Osteoblast (primary cell): ENCODE measurements at regions not wholly inside any gene's neighbourhood (a gene's known extent, or its start where the extent isn't known, plus 50 kb on each side); places are given as distances from the start of the nearest gene placed in this dataset.

Source experiments
- DNase-seq: peaks from one replicate; pipeline ENCODE4 v3.0.0; 2011; ENCODE audit warnings: low spot score, mixed read lengths; ENCODE audit not compliant: insufficient read length; ENCODE audit errors: missing footprints
- H2AFZ ChIP-seq: 2 replicates; pipeline ENCODE4 v1.6.0; 2011; ENCODE audit warnings: mild to moderate bottlenecking, low read length
- H3K27ac ChIP-seq: 2 replicates; pipeline ENCODE4 v1.5.1; 2011; ENCODE audit warnings: mild to moderate bottlenecking, low read depth, low read length, moderate library complexity
- H3K27me3 ChIP-seq: 2 replicates; pipeline ENCODE4 v1.6.0; 2012; ENCODE audit warnings: mild to moderate bottlenecking, control low read depth, inconsistent platforms, low read length, moderate library complexity; ENCODE audit not compliant: insufficient read depth
- H3K36me3 ChIP-seq: 2 replicates; pipeline ENCODE4 v1.5.1; 2011; ENCODE audit warnings: mild to moderate bottlenecking, low read length, control low read depth, moderate library complexity; ENCODE audit not compliant: insufficient read depth
- H3K4me1 ChIP-seq: 2 replicates; pipeline ENCODE4 v1.5.1; 2011; ENCODE audit warnings: mild to moderate bottlenecking, low read length, control low read depth, moderate library complexity; ENCODE audit not compliant: insufficient read depth
- H3K4me2 ChIP-seq: 2 replicates; pipeline ENCODE4 v1.6.0; 2011; ENCODE audit warnings: mild to moderate bottlenecking, low read length; ENCODE audit not compliant: insufficient read depth
- H3K4me3 ChIP-seq: fragments of 200-600 bp; sonication (generic); 3 replicates; pipeline ENCODE4 v1.5.1; 2012; ENCODE audit warnings: mild to moderate bottlenecking, low read length, inconsistent platforms; ENCODE audit not compliant: insufficient read depth
- H3K79me2 ChIP-seq: 2 replicates; pipeline ENCODE4 v1.6.0; 2012; ENCODE audit warnings: mild to moderate bottlenecking, low read length, control low read depth, inconsistent platforms; ENCODE audit not compliant: insufficient read depth
- H3K9me3 ChIP-seq: 2 replicates; pipeline ENCODE4 v1.5.1; 2011; ENCODE audit warnings: low read depth, low read length, control low read depth
- H4K20me1 ChIP-seq: 2 replicates; pipeline ENCODE4 v1.6.0; 2012; ENCODE audit warnings: mild to moderate bottlenecking, low read length, control low read depth; ENCODE audit not compliant: insufficient read depth
- CTCF ChIP-seq: IDR thresholded peaks from 2 replicates; pipeline ENCODE4 v1.5.1; 2011; ENCODE audit warnings: mild to moderate bottlenecking, low read depth, low read length, moderate library complexity; ENCODE audit errors: extremely low read depth

GRCh38 chr2:114316532-114317300 is 125.7 kb upstream of the DPP10 start:
- H3K36me3 ChIP-seq: no peaks in the 10 kb centered on the region
- no peak for TF ChIP-seq CTCF

GRCh38 chr2:114330594-114330993 is 111.8 kb upstream of the DPP10 start:
- H2AFZ ChIP-seq: no peak overlapping the region
- no peaks in the 10 kb centered on the region for H4K20me1 ChIP-seq
- no peak for TF ChIP-seq CTCF
- H3K4me2 ChIP-seq: no peak overlapping the region
- no peaks in the 10 kb centered on the region for H3K4me1 ChIP-seq
- H3K79me2 ChIP-seq: no peaks in the 10 kb centered on the region
- no peaks in the 10 kb centered on the region for H3K36me3 ChIP-seq
- H3K9me3 ChIP-seq: no peaks in the 10 kb centered on the region
- H3K27me3 ChIP-seq: no peaks in the 10 kb centered on the region
- no peak overlapping the region for H3K4me3 ChIP-seq
- H3K27ac ChIP-seq: no peak overlapping the region
- DNase-seq: no peak

More at GRCh38 chr2:114316532-114317300, 125.7 kb upstream of the DPP10 start:
- H3K9me3 ChIP-seq: peaks cover 3% of the 10 kb centered on the region
- no peaks in the 10 kb centered on the region for H4K20me1 ChIP-seq
- no peak overlapping the region for H3K4me2 ChIP-seq
- DNase-seq: no peak
- no peaks in the 10 kb centered on the region for H3K79me2 ChIP-seq
- H3K4me3 ChIP-seq: no peak overlapping the region
- no peak overlapping the region for H3K27ac ChIP-seq
- no peaks in the 10 kb centered on the region for H3K27me3 ChIP-seq
- no peak overlapping the region for H2AFZ ChIP-seq
- H3K4me1 ChIP-seq: no peaks in the 10 kb centered on the region

GRCh38 chr2:114331934-114332333 is 110.5 kb upstream of the DPP10 start:
- no peak for DNase-seq
- Histone ChIP-seq H3K79me2 (no peaks in the 10 kb centered on the region), H3K27ac (no peak overlapping the region)

GRCh38 chr2:114345246-114345645 is 97.2 kb upstream of the DPP10 start:
- no peak for TF ChIP-seq CTCF
- no peak overlapping the region for H2AFZ ChIP-seq
- no peaks in the 10 kb centered on the region for H3K27me3 ChIP-seq
- no peaks in the 10 kb centered on the region for H3K36me3 ChIP-seq
- H3K9me3 ChIP-seq: no peaks in the 10 kb centered on the region
- no peaks in the 10 kb centered on the region for H3K4me1 ChIP-seq
- no peak overlapping the region for H3K4me3 ChIP-seq
- H3K79me2 ChIP-seq: no peaks in the 10 kb centered on the region
- H3K4me2 ChIP-seq: no peak overlapping the region
- DNase-seq: no peak
- H4K20me1 ChIP-seq: no peaks in the 10 kb centered on the region
- H3K27ac ChIP-seq: no peak overlapping the region

More at GRCh38 chr2:114331934-114332333, 110.5 kb upstream of the DPP10 start:
- no peak overlapping the region for H3K4me3 ChIP-seq
- TF ChIP-seq CTCF: no peak
- no peaks in the 10 kb centered on the region for H3K36me3 ChIP-seq
- H3K4me2 ChIP-seq: no peak overlapping the region
- no peaks in the 10 kb centered on the region for H4K20me1 ChIP-seq
- no peaks in the 10 kb centered on the region for H3K27me3 ChIP-seq
- no peak overlapping the region for H2AFZ ChIP-seq
- H3K4me1 ChIP-seq: no peaks in the 10 kb centered on the region
- no peaks in the 10 kb centered on the region for H3K9me3 ChIP-seq
